GM12878 (cell line): ENCODE measurements at regions not wholly inside any gene's neighbourhood (a gene's known extent, or its start where the extent isn't known, plus 50 kb on each side); places are given as distances from the start of the nearest gene placed in this dataset.

Experiments
- ATAC-seq: fragments of 200-7000 bp; cut with Tn5 transposase; 3 replicates; pipeline ENCODE4 v1.9.1; 2020; ENCODE audit warnings: mild to moderate bottlenecking, moderate library complexity
- BruUV-seq: library from RNA; stranded (reverse); fragments of 400-500 nt; replicated peaks from 2 replicates; lab custom pipeline; 2021; lab: Mats Ljungman, UMichigan
- CTCF ChIA-PET: fragments of 300-600 bp; sonication (Branson Sonifier 250); formaldehyde crosslinking; extraction: SDS; loops from one replicate; lab custom pipeline; 2021; ENCODE audit warnings: inconsistent platforms; lab: Yijun Ruan, JAX
- POLR2A ChIA-PET: fragments of 350-600 bp; formaldehyde crosslinking; extraction: SDS; loops from one replicate; lab custom pipeline; 2021; ENCODE audit warnings: inconsistent platforms; lab: Charles Lee
- RAD21 ChIA-PET: fragments of 300-600 bp; sonication (Branson Sonifier 250); formaldehyde crosslinking; loops from one replicate; lab custom pipeline; 2023; ENCODE audit warnings: antibody characterized with exemption; ENCODE audit not compliant: unreplicated experiment; lab: Charles Lee
- SMC1A ChIA-PET: fragments of 300-600 bp; sonication (Branson Sonifier 250); formaldehyde crosslinking; loops from one replicate; lab custom pipeline; 2023; ENCODE audit not compliant: unreplicated experiment, uncharacterized antibody; lab: Charles Lee
- DNase-seq: peaks from one replicate; pipeline ENCODE4 v3.0.0-alpha.2; 2011; ENCODE audit warnings: low read depth, low spot score
- FAIRE-seq: peaks from 3 replicates; lab custom pipeline; 2011; peaks lifted over from hg19 to GRCh38; lab: Jason Lieb, UNC
- H2AFZ ChIP-seq: 2 replicates; pipeline ENCODE4 v1.6.0; 2011; ENCODE audit warnings: low read depth, low read length, control low read depth; ENCODE audit not compliant: control insufficient read depth
- H3K27ac ChIP-seq: 2 replicates; pipeline ENCODE4 v1.5.1; 2011; ENCODE audit warnings: control low read depth; ENCODE audit not compliant: control insufficient read depth, insufficient read depth
- H3K27me3 ChIP-seq, 2 experiments: replicated peaks in 1 of 2; 2 replicates each; pipeline versions ENCODE4 v1.6.0 to v1.6.1; 2011; ENCODE audit warnings: low read length in 1 of 2; ENCODE audit not compliant: control insufficient read depth in 2 of 2, insufficient read depth in 2 of 2
- H3K36me3 ChIP-seq, 2 experiments: 2 replicates each; pipeline ENCODE4 v1.5.1; 2011; ENCODE audit warnings: low read length in 1 of 2; ENCODE audit not compliant: control insufficient read depth in 2 of 2, insufficient read depth in 2 of 2
- H3K4me1 ChIP-seq: 2 replicates; pipeline ENCODE4 v1.6.1; 2011; ENCODE audit warnings: mild to moderate bottlenecking, low read length, moderate library complexity, mixed read lengths; ENCODE audit not compliant: control insufficient read depth, insufficient read depth
- H3K4me2 ChIP-seq: 2 replicates; pipeline ENCODE4 v1.6.0; 2011; ENCODE audit warnings: control low read depth; ENCODE audit not compliant: control insufficient read depth, insufficient read depth
- H3K4me3 ChIP-seq: fragments of 200-600 bp; sonication (generic); 2 replicates; pipeline ENCODE4 v1.5.1; 2016
- H3K79me2 ChIP-seq: 2 replicates; pipeline ENCODE4 v1.6.0; 2011; ENCODE audit warnings: low read length; ENCODE audit not compliant: control insufficient read depth, insufficient read depth
- H3K9ac ChIP-seq: 2 replicates; pipeline ENCODE4 v1.8.0; 2011; ENCODE audit warnings: low read length, control low read depth, mixed read lengths; ENCODE audit not compliant: control insufficient read depth, insufficient read depth
- H3K9me3 ChIP-seq: replicated peaks from 3 replicates; pipeline ENCODE4 v1.5.1; 2011; ENCODE audit warnings: mild to moderate bottlenecking, low read length; ENCODE audit not compliant: control insufficient read depth, insufficient read depth
- H4K20me1 ChIP-seq: 2 replicates; pipeline ENCODE4 v1.6.0; 2011; ENCODE audit not compliant: control insufficient read depth, insufficient read depth
- ATF7 ChIP-seq: fragments of 450-650 bp; IDR thresholded peaks from 2 replicates; pipeline ENCODE4 v1.6.1; 2016; ENCODE audit warnings: low read depth, mild to moderate bottlenecking
- DPF2 ChIP-seq: fragments of 450-650 bp; IDR thresholded peaks from 2 replicates; pipeline ENCODE4 v1.6.1; 2017; ENCODE audit warnings: mild to moderate bottlenecking
- E2F8 ChIP-seq: fragments of 450-650 bp; IDR thresholded peaks from 2 replicates; pipeline ENCODE4 v1.6.1; 2018; ENCODE audit warnings: mild to moderate bottlenecking, low read depth, moderate library complexity; ENCODE audit not compliant: partially characterized antibody
- EGR1 ChIP-seq, 2 experiments: IDR thresholded peaks; 1 replicate in 1 of 2; 2 replicates in 1 of 2; pipeline ENCODE4 v1.6.1; 2011 to 2012; ENCODE audit warnings: low read depth in 2 of 2, low read length in 2 of 2, borderline replicate concordance in 1 of 2, mild to moderate bottlenecking in 1 of 2, moderate library complexity in 1 of 2
- NBN ChIP-seq: fragments of 450-650 bp; IDR thresholded peaks from 2 replicates; pipeline ENCODE4 v1.6.1; 2016
- SUPT20H ChIP-seq: IDR thresholded peaks from 2 replicates; pipeline ENCODE4 v1.6.1; 2011; ENCODE audit warnings: low read depth, mild to moderate bottlenecking, low read length, moderate library complexity, borderline replicate concordance; ENCODE audit not compliant: control insufficient read depth
- ZBTB11 ChIP-seq: fragments of 450-650 bp; formaldehyde crosslinking; IDR thresholded peaks from 2 replicates; pipeline ENCODE4 v1.5.0; 2022; ENCODE audit warnings: mild to moderate bottlenecking, missing genetic modification characterization
- whole genome bisulfite sequencing: methylation state at CpG from one replicate; pipeline ENCODE4 v1.1.6; 2016; ENCODE audit warnings: low lambda C conversion rate; ENCODE audit not compliant: insufficient replicate concordance, insufficient coverage; ENCODE audit errors: missing lambda C conversion rate; 5-methylcytosine and 5-hydroxymethylcytosine counted together
- in situ Hi-C: fragments of 300-500 bp; cut with MboI; formaldehyde crosslinking; loops from 9 replicates; pipeline ENCODE4 v1.14.3; 2018; ENCODE audit warnings: mixed read lengths
- intact Hi-C: fragments of 100-400 bp; cut with micrococcal nuclease; formaldehyde crosslinking; loops from one replicate; pipeline ENCODE4 v1.14.2; 2022; ENCODE audit not compliant: unreplicated experiment

GRCh38 chr3:30193625-30194044, 412.8 kb upstream of the TGFBR2 start:
- Histone ChIP-seq H3K36me3 (no peaks in the 10 kb centered on the region), H3K27ac (no peak overlapping the region), H3K79me2 (no peaks in the 10 kb centered on the region), H3K27me3 (no peaks in the 10 kb centered on the region; a peak in 1 of 4 replicates), H3K4me1 (no peaks in the 10 kb centered on the region), H2AFZ (no peak overlapping the region), H3K9ac (no peak overlapping the region), H4K20me1 (no peaks in the 10 kb centered on the region), H3K4me3 (no peak overlapping the region), H3K4me2 (no peak overlapping the region), H3K9me3 (no peaks in the 10 kb centered on the region)
- intact Hi-C loops: no loop called here
- ATAC-seq: no peak
- no peak for FAIRE-seq
- WGBS: 2% methylated on average over 2 of the region's 2 CpGs
- POLR2A ChIA-PET: no interaction called here
- in situ Hi-C loops: loop anchor here (10.0 to 25.0 kb wide), 2 partner anchors 1281 to 1719 kb away; no protein-coding TSS in a partner anchor
- no TSS peak for BruUV-seq
- RAD21 ChIA-PET: no interaction called here
- SMC1A ChIA-PET: interaction anchor here (1.3 to 1.7 kb wide), 2 partner anchors 11 to 151 kb away, joined by 4 to 6 read pairs; no protein-coding TSS in a partner anchor
- TF ChIP-seq EGR1 (IDR thresholded peaks at IDR 0.05; ENCODE audit: borderline replicate concordance in 1 of 2, low read depth in 2 of 2, low read length in 2 of 2) (no peak), DPF2 (no peak), ZBTB11 (no peak), ATF7 (no peak), NBN (no peak), E2F8 (no peak), SUPT20H (no peak)
- no peak for DNase-seq
- CTCF ChIA-PET: interaction anchor here (1.6 to 1.8 kb wide), 2 partner anchors 16 to 1526 kb away, joined by 5 to 6 read pairs; no protein-coding TSS in a partner anchor
